PC-9 (cell line): ENCODE measurements at regions not wholly inside any gene's neighbourhood (a gene's known extent, or its start where the extent isn't known, plus 50 kb on each side); places are given as distances from the start of the nearest gene placed in this dataset.
A peak's percentile ranks its signal among the peaks of the same experiment; 100 is the strongest.

Source experiments
- CTCF ChIP-seq: fragments of 200-600 bp; sonication (generic); conservative IDR thresholded peaks from 2 replicates; pipeline ENCODE4 v1.6.1; 2017; ENCODE audit warnings: mixed run types, antibody characterized with exemption, mild to moderate bottlenecking, moderate library complexity
- EZH2 ChIP-seq: fragments of 200-600 bp; sonication (generic); IDR thresholded peaks from 2 replicates; pipeline ENCODE4 v1.8.0; 2017; ENCODE audit warnings: antibody characterized with exemption, low read depth

GRCh38 chr13:78131811-78132210, 213.2 kb upstream of the EDNRB start:
- TF ChIP-seq CTCF (peak; percentile 61), EZH2 (no peak)
